ENCODE measurements at regions not wholly inside any gene's neighbourhood (a gene's known extent, or its start where the extent isn't known, plus 50 kb on each side); places are given as distances from the start of the nearest gene placed in this dataset.
A peak's percentile ranks its signal among the peaks of the same experiment; 100 is the strongest.

DNA sequence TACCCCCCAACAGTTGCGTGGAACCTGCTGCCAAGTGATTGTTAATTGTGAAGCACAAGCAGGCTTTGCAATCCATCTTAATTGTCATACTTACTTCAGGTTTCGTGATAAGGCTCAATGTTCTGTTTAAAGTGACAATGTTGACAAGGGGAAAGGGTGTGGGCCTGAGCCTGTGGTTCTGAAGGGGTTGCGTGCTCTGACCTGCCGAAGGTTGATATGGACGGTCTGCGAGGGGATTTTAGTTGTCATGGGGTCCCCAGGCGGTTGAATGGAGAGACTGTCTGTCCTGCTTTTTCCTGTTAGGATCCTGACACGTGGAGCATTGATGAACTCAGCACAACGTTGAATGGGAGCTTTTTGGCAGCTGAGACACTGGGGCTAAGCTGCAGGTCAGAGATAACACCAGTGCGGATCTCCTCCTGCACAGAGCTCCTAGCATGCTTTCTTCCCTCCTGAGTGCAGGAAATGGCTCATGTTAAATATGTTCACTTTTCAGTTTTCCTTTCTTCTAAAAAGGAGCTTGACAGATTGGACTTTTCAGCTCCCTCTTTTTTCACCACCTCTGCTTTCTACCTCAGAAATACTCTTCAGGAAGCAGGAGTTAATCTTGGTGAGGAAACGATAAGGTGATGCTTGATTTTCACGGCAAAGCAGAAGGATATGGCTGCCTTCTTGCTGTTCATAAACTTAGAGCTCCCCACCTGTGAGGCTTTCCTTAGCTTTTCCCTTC is 62.9 kb upstream of the ZEB2 start:
- intact Hi-C loops (cut with DNase I): no loop called here
- Histone ChIP-seq H3K27me3 (no peaks in the 10 kb centered on the region), H3K9me3 (no peaks in the 10 kb centered on the region), H3K4me1 (no peaks in the 10 kb centered on the region), H3K4me3 (no peak overlapping the region), H3K36me3 (no peaks in the 10 kb centered on the region), H3K27ac (no peak overlapping the region)
- TF ChIP-seq CTCF (IDR thresholded peaks at IDR 0.05): no peak
- ATAC-seq: peak; percentile 54
- no peak for DNase-seq

GRCh38 chr2:144580521-144581161 is 60.7 kb upstream of the ZEB2 start:
- Histone ChIP-seq H3K36me3 (no peaks in the 10 kb centered on the region), H3K27ac (no peak overlapping the region), H3K4me1 (no peaks in the 10 kb centered on the region), H3K9me3 (no peaks in the 10 kb centered on the region), H3K4me3 (no peak overlapping the region), H3K27me3 (no peaks in the 10 kb centered on the region)
- ATAC-seq: no peak
- intact Hi-C loops (cut with DNase I): no loop called here
- no peak for TF ChIP-seq CTCF (IDR thresholded peaks at IDR 0.05)
- DNase-seq: no peak

- Histone ChIP-seq H3K27ac (no peak overlapping the region), H3K36me3 (no peaks in the 10 kb centered on the region), H3K9me3 (no peaks in the 10 kb centered on the region), H3K4me1 (no peaks in the 10 kb centered on the region), H3K4me3 (no peak overlapping the region), H3K27me3 (no peaks in the 10 kb centered on the region)
- DNase-seq (no peak), ATAC-seq (no peak)
- no peak for TF ChIP-seq CTCF (IDR thresholded peaks at IDR 0.05)
- intact Hi-C loops (cut with DNase I): no loop called here
Measured at GRCh38 chr2:144579556-144579955, 59.6 kb upstream of the ZEB2 start.

GRCh38 chr2:144578099-144578498 is 58.2 kb upstream of the ZEB2 start:
- H3K27ac ChIP-seq: no peak overlapping the region
- ATAC-seq: no peak
- no peaks in the 10 kb centered on the region for H3K36me3 ChIP-seq
- no peaks in the 10 kb centered on the region for H3K9me3 ChIP-seq
- no peaks in the 10 kb centered on the region for H3K27me3 ChIP-seq
- TF ChIP-seq CTCF (IDR thresholded peaks at IDR 0.05): no peak
- DNase-seq: no peak
- intact Hi-C loops (cut with DNase I): no loop called here
- H3K4me1 ChIP-seq: no peaks in the 10 kb centered on the region
- H3K4me3 ChIP-seq: no peak overlapping the region

- Histone ChIP-seq H3K9me3 (no peaks in the 10 kb centered on the region), H3K4me3 (no peak overlapping the region), H3K27me3 (no peaks in the 10 kb centered on the region), H3K36me3 (no peaks in the 10 kb centered on the region), H3K27ac (no peak overlapping the region), H3K4me1 (no peaks in the 10 kb centered on the region)
- DNase-seq: no peak
- intact Hi-C loops (cut with DNase I): no loop called here
- no peak for TF ChIP-seq CTCF (IDR thresholded peaks at IDR 0.05)
- no peak for ATAC-seq
Measured at GRCh38 chr2:144572977-144573376, 53.1 kb upstream of the ZEB2 start.
